Prostate gland (tissue), 2 donors: ENCODE measurements at regions not wholly inside any gene's neighbourhood (a gene's known extent, or its start where the extent isn't known, plus 50 kb on each side); places are given as distances from the start of the nearest gene placed in this dataset.
A peak's percentile ranks its signal among the peaks of the same experiment; 100 is the strongest.
"Not testable (repeated sequence)": the region's sequence is repeated elsewhere in the genome, so short reads cannot be mapped to it uniquely, and the experiment has no call there.

Experiments used
- DNase-seq: peaks from one replicate; pipeline ENCODE4 v3.0.0-alpha.2; 2019; ENCODE audit warnings: low spot score
- H3K27ac ChIP-seq, 2 donors: fragments of 200-600 bp; sonication (generic); 2 replicates each; pipeline ENCODE4 v1.5.1; 2017 to 2019
- H3K27me3 ChIP-seq: fragments of 200-600 bp; sonication (generic); replicated peaks from 2 replicates; pipeline ENCODE4 v1.5.1; 2019; ENCODE audit not compliant: insufficient read depth
- H3K36me3 ChIP-seq, 2 donors: fragments of 200-600 bp; sonication (generic); 1 replicate in 1 of 2; 2 replicates in 1 of 2; pipeline versions ENCODE4 v1.5.1 to v1.8.1; 2017 to 2019
- H3K4me1 ChIP-seq: fragments of 200-600 bp; sonication (generic); replicated peaks from 2 replicates; pipeline ENCODE4 v1.5.1; 2019
- H3K4me3 ChIP-seq, 2 donors: fragments of 200-600 bp; sonication (generic); 2 replicates each; pipeline ENCODE4 v1.5.1; 2017 to 2019
- H3K9me3 ChIP-seq: fragments of 200-600 bp; sonication (generic); 2 replicates; pipeline ENCODE4 v1.5.1; 2017
- POLR2A ChIP-seq: fragments of 450-650 bp; IDR thresholded peaks from one replicate; pipeline ENCODE4 v1.6.1; 2016; ENCODE audit warnings: antibody characterized with exemption, mild to moderate bottlenecking
- POLR2AphosphoS5 ChIP-seq: sonication (generic); formaldehyde crosslinking; IDR thresholded peaks from one replicate; pipeline ENCODE4 v1.6.1; 2017; ENCODE audit warnings: antibody characterized with exemption
- WGBS: methylation state at CpG from one replicate; pipeline ENCODE4 v1.1.5; 2018; 5-methylcytosine and 5-hydroxymethylcytosine counted together
- intact Hi-C: fragments of 100-400 bp; cut with DNase I; formaldehyde crosslinking; loops from one replicate; pipeline ENCODE4 v1.14.2; 2022
- TF ChIP-seq, protein P1 (sequence below), 4 experiments: fragments of 200-600 bp in 2 of 4; fragments of 450-650 bp in 2 of 4; sonication (generic) in 2 of 4; IDR thresholded peaks; 1 replicate in 3 of 4; 2 replicates in 1 of 4; pipeline ENCODE4 v1.5.1; 2016 to 2019; ENCODE audit warnings: antibody characterized with exemption in 4 of 4, mild to moderate bottlenecking in 2 of 4, moderate library complexity in 2 of 4

DNA sequence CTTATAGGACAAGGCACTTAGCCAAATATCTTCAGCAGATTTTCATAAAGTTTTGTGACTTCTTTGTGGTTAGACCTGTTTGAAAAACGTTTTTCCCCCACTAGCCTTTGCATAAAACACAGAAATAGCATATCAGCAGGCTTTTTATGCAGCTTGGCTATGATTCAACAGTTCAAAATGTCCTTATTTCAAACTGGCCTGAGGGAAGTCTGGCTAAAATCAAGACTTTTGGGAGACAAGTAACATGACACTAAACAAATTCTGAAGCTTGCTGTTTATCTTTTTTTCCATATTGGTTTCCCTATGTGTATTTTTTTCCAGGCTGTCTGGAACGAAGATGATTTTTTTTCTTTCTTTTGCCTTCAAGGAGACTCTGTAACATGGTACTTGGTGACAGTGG, 95.1 kb upstream of the L3MBTL4 start:
- TF ChIP-seq POLR2A (no peak), POLR2AphosphoS5 (no peak)
- TF ChIP-seq, protein P1, sequence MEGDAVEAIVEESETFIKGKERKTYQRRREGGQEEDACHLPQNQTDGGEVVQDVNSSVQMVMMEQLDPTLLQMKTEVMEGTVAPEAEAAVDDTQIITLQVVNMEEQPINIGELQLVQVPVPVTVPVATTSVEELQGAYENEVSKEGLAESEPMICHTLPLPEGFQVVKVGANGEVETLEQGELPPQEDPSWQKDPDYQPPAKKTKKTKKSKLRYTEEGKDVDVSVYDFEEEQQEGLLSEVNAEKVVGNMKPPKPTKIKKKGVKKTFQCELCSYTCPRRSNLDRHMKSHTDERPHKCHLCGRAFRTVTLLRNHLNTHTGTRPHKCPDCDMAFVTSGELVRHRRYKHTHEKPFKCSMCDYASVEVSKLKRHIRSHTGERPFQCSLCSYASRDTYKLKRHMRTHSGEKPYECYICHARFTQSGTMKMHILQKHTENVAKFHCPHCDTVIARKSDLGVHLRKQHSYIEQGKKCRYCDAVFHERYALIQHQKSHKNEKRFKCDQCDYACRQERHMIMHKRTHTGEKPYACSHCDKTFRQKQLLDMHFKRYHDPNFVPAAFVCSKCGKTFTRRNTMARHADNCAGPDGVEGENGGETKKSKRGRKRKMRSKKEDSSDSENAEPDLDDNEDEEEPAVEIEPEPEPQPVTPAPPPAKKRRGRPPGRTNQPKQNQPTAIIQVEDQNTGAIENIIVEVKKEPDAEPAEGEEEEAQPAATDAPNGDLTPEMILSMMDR (IDR thresholded peaks at IDR 0.05): no peak
- H3K4me1 ChIP-seq: no peaks in the 10 kb centered on the region
- no peak overlapping the region for H3K27ac ChIP-seq
- no peaks in the 10 kb centered on the region for H3K27me3 ChIP-seq
- intact Hi-C loops: no loop called here
- H3K9me3 ChIP-seq: no peaks in the 10 kb centered on the region
- WGBS: 4% methylated on average over 2 of the region's 2 CpGs
- no peak for DNase-seq
- H3K36me3 ChIP-seq: no peaks in the 10 kb centered on the region
- no peak overlapping the region for H3K4me3 ChIP-seq

DNA sequence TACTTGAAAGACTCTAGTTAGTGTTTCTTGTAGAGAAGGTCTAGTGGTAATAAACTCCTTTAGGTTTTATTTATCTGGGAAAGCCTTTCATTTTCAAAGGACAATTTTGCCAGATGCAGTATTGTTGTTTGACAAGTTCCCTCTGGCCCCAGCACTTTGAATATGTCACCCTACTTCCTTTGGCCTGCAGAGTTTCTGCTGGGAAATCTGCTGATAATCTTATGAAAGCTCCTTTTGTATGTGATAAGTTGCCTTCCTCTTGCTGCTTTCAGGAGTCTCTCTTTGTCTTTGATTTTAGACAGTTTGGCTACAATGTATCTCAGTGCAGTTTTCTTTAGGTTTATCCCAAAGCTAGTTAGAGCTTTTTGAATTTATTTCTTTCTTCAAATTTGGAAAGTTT, 106.2 kb upstream of the L3MBTL4 start:
- DNase-seq: no peak
- Histone ChIP-seq H3K9me3 (no peaks in the 10 kb centered on the region), H3K4me3 (no peak overlapping the region), H3K27me3 (no peaks in the 10 kb centered on the region), H3K4me1 (no peaks in the 10 kb centered on the region), H3K27ac (no peak overlapping the region), H3K36me3 (no peaks in the 10 kb centered on the region)
- intact Hi-C loops: no loop called here
- no peak for TF ChIP-seq POLR2AphosphoS5
- no peak for TF ChIP-seq POLR2A

DNA sequence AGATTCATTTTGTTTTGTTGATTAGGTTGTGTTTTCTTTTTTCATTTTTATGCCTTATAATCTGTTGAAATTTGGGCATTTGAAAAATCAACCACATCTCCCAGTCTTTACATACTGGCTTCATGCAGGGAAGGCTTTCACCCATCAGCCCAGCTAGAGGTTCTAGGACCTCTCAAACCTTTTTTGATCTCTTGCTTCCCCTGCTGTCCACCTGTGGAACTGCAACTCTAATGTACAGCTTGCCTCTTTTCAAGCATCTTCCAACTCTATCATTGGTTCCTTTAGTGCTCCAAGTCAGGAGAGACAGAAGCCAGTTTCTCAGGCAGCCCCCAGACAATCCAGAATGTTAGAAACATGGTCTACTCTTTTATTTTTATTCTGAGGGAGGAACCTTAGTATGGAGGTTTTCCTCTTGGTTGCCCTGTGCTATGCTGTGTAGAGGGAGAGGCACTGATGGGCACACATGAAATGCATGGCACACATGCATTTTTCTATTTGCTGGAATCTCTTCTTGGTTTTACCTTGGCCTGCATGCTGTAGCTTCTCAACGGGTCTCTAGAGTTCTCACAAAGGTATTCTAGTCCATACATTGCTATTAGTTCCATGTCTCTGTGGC, 107.2 kb upstream of the L3MBTL4 start:
- Histone ChIP-seq H3K36me3 (no peaks in the 10 kb centered on the region), H3K27me3 (no peaks in the 10 kb centered on the region), H3K27ac (no peak overlapping the region), H3K4me3 (no peak overlapping the region), H3K4me1 (no peaks in the 10 kb centered on the region), H3K9me3 (no peaks in the 10 kb centered on the region)
- peak; percentile 24 for DNase-seq
- TF ChIP-seq, protein P1 (IDR thresholded peaks at IDR 0.05): peak; percentile 11 to 58 (median 46)
- no peak for TF ChIP-seq POLR2A
- intact Hi-C loops: no loop called here
- WGBS: 84% methylated on average over 1 of the region's 1 CpG

DNA sequence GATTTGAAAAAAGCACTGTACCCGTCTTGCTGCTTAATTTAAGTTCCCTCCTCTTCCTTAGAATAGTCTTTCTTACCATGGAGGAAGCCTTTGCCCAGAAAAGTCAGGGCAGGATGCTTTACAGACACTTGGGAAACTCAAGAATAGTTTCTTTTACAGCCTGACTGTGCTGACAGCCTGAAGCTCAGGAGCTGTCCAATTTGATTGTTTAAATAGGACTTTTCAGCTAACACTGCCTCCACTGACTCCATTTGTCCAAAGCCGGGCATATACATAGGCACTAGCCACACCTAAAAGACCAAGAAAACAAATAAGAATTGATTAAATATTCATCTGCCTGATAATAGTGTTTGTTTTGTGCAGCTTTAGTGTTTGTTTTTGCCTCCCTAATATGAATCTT, 110.9 kb upstream of the L3MBTL4 start:
- no peaks in the 10 kb centered on the region for H3K9me3 ChIP-seq
- H3K4me3 ChIP-seq: no peak overlapping the region
- intact Hi-C loops: no loop called here
- H3K27ac ChIP-seq: no peak overlapping the region
- H3K4me1 ChIP-seq: no peaks in the 10 kb centered on the region
- H3K27me3 ChIP-seq: no peaks in the 10 kb centered on the region
- TF ChIP-seq POLR2A (no peak), POLR2AphosphoS5 (no peak)
- TF ChIP-seq, protein P1 (IDR thresholded peaks at IDR 0.05): no peak
- no peak for DNase-seq
- WGBS: 28% methylated on average over 2 of the region's 2 CpGs
- H3K36me3 ChIP-seq: no peaks in the 10 kb centered on the region

DNA sequence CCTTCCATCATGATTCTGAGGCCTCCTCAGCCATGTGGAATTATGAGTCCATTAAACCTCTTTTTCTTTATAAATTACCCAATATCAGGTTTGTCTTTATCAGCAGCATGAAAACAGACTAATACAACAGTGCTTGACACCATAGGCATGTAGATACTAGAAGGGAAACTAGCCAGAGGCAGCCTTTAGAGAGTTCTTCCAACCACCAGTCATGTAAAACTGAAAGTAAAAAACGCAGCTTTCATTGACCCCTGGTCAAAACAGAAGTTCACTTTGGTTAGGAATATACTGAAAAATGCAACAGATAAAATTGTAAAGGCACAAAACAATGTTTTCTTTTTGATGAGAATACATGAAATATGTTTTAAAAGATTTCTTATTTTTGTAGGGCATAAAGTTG, 122.8 kb upstream of the L3MBTL4 start:
- H3K36me3 ChIP-seq: no peaks in the 10 kb centered on the region
- intact Hi-C loops: no loop called here
- no peak overlapping the region for H3K27ac ChIP-seq
- no peak for DNase-seq
- no peaks in the 10 kb centered on the region for H3K4me1 ChIP-seq
- WGBS: 13% methylated on average over 1 of the region's 1 CpG
- H3K27me3 ChIP-seq: no peaks in the 10 kb centered on the region
- no peak for TF ChIP-seq POLR2AphosphoS5
- TF ChIP-seq, protein P1 (IDR thresholded peaks at IDR 0.05): no peak
- no peak for TF ChIP-seq POLR2A
- H3K4me3 ChIP-seq: no peak overlapping the region
- H3K9me3 ChIP-seq: no peaks in the 10 kb centered on the region

DNA sequence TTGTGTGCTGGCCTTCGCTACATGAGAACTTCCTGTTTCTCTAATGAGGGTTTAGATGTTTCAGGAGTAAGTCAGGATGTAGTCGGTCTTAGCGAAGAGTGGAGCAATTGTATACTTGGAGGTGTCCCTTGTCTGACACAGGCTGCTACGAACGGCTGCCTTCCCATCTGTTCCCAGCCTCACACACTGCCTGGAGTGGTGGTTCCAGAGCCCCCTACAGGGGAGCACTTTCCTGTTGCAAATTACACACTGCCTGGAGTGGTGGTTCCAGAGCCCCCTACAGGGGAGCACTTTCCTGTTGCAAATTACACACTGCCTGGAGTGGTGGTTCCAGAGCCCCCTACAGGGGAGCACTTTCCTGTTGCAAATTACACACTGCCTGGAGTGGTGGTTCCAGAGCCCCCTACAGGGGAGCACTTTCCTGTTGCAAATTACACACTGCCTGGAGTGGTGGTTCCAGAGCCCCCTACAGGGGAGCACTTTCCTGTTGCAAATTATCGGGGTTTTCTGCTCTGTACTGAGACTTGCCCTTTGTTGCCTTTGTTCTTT, 126.5 kb upstream of the L3MBTL4 start:
- H3K9me3 ChIP-seq, H3K36me3 ChIP-seq, H3K27me3 ChIP-seq, DNase-seq, H3K4me3 ChIP-seq, H3K4me1 ChIP-seq, H3K27ac ChIP-seq: not testable (repeated sequence)
- WGBS: 35% methylated on average over 6 of the region's 6 CpGs
- intact Hi-C loops: loop anchor here (10.0 kb wide), 1 partner anchor 244 kb away; no protein-coding TSS in a partner anchor
